GM23338 (cell line): ENCODE measurements at regions not wholly inside any gene's neighbourhood (a gene's known extent, or its start where the extent isn't known, plus 50 kb on each side); places are given as distances from the start of the nearest gene placed in this dataset.

ENCODE experiments used
- ATAC-seq: fragments of 200-7000 bp; cut with Tn5 transposase; 3 replicates; pipeline ENCODE4 v1.9.1; 2020
- DNase-seq: peaks from one replicate; pipeline ENCODE4 v3.0.0-alpha.2; 2015; ENCODE audit warnings: low spot score
- H2AFZ ChIP-seq: fragments of 200-600 bp; sonication (generic); 2 replicates; pipeline ENCODE4 v1.8.0; 2016; ENCODE audit warnings: antibody characterized with exemption, mild to moderate bottlenecking, moderate library complexity
- H3F3A ChIP-seq: fragments of 200-600 bp; sonication (generic); replicated peaks from 2 replicates; pipeline ENCODE4 v1.8.0; 2017; ENCODE audit warnings: antibody characterized with exemption, mixed run types, low read depth
- H3K27ac ChIP-seq: fragments of 200-600 bp; sonication (generic); 2 replicates; pipeline ENCODE4 v1.6.1; 2016; ENCODE audit warnings: low read depth
- H3K27me3 ChIP-seq: fragments of 200-600 bp; sonication (generic); 2 replicates; pipeline ENCODE4 v1.8.0; 2016; ENCODE audit warnings: mild to moderate bottlenecking, mixed run types, moderate library complexity; ENCODE audit not compliant: insufficient read depth
- H3K36me3 ChIP-seq: fragments of 200-600 bp; sonication (generic); 2 replicates; pipeline ENCODE4 v1.8.0; 2016; ENCODE audit warnings: mild to moderate bottlenecking; ENCODE audit not compliant: insufficient read depth
- H3K4me1 ChIP-seq: fragments of 200-600 bp; sonication (generic); 2 replicates; pipeline ENCODE4 v1.8.0; 2016; ENCODE audit warnings: mild to moderate bottlenecking, moderate library complexity; ENCODE audit not compliant: insufficient read depth
- H3K4me2 ChIP-seq: fragments of 200-600 bp; sonication (generic); 2 replicates; pipeline ENCODE4 v1.7.1; 2017; ENCODE audit warnings: mixed run types
- H3K4me3 ChIP-seq: fragments of 200-600 bp; sonication (generic); 2 replicates; pipeline ENCODE4 v1.6.1; 2016; ENCODE audit warnings: mixed run types
- H3K79me2 ChIP-seq: fragments of 200-600 bp; sonication (generic); replicated peaks from 2 replicates; pipeline ENCODE4 v1.8.0; 2017; ENCODE audit warnings: mild to moderate bottlenecking; ENCODE audit not compliant: insufficient read depth
- H3K9me2 ChIP-seq: fragments of 200-600 bp; sonication (generic); 2 replicates; pipeline ENCODE4 v1.8.0; 2017; ENCODE audit not compliant: insufficient read depth
- H4K20me1 ChIP-seq: fragments of 200-600 bp; sonication (generic); replicated peaks from 2 replicates; pipeline ENCODE4 v1.8.0; 2017; ENCODE audit warnings: mild to moderate bottlenecking; ENCODE audit not compliant: insufficient read depth
- H3K27ac Mint-ChIP-seq: 2 replicates; pipeline ENCODE4 v1.8.0; 2020; ENCODE audit warnings: inconsistent platforms, mild to moderate bottlenecking, moderate library complexity, mixed read lengths
- H3K27me3 Mint-ChIP-seq: 3 replicates; pipeline ENCODE4 v1.8.0; 2022; ENCODE audit warnings: low read depth, mild to moderate bottlenecking, moderate library complexity, mixed read lengths, inconsistent platforms; ENCODE audit not compliant: insufficient read depth, poor library complexity
- H3K36me3 Mint-ChIP-seq: 3 replicates; pipeline ENCODE4 v1.8.0; 2021; ENCODE audit warnings: low read depth, mild to moderate bottlenecking, inconsistent platforms, moderate library complexity, mixed read lengths
- H3K4me1 Mint-ChIP-seq: 3 replicates; pipeline ENCODE4 v1.8.0; 2020; ENCODE audit warnings: mild to moderate bottlenecking, inconsistent platforms, mixed read lengths
- H3K4me3 Mint-ChIP-seq: 3 replicates; pipeline ENCODE4 v1.8.0; 2021; ENCODE audit warnings: moderate library complexity, mild to moderate bottlenecking, inconsistent platforms, mixed read lengths
- H3K9me3 Mint-ChIP-seq: 3 replicates; pipeline ENCODE4 v1.8.0; 2020; ENCODE audit warnings: moderate library complexity, mild to moderate bottlenecking, inconsistent platforms, mixed read lengths
- CTCF ChIP-seq, 2 experiments: fragments of 200-600 bp in 1 of 2; sonication (generic) in 1 of 2; conservative IDR thresholded peaks; 2 replicates each; pipeline versions ENCODE4 v1.5.1 to v1.6.1; 2016 to 2017; ENCODE audit warnings: antibody characterized with exemption in 2 of 2, low read depth in 2 of 2, mild to moderate bottlenecking in 2 of 2, moderate library complexity in 1 of 2
- ETS1 ChIP-seq: IDR thresholded peaks from 2 replicates; pipeline ENCODE4 v1.6.1; 2016; ENCODE audit warnings: antibody characterized with exemption
- EZH2 ChIP-seq: fragments of 200-600 bp; sonication (generic); IDR thresholded peaks from one replicate; pipeline ENCODE4 v1.8.0; 2017; ENCODE audit warnings: antibody characterized with exemption, mild to moderate bottlenecking, low read depth; ENCODE audit not compliant: unreplicated experiment
- EZH2phosphoT487 ChIP-seq: fragments of 200-600 bp; sonication (generic); IDR thresholded peaks from one replicate; pipeline ENCODE4 v1.8.1; 2018; ENCODE audit warnings: antibody characterized with exemption; ENCODE audit not compliant: unreplicated experiment
- JUNB ChIP-seq: IDR thresholded peaks from one replicate; pipeline ENCODE4 v1.6.1; 2016; ENCODE audit warnings: antibody characterized with exemption; ENCODE audit not compliant: unreplicated experiment
- NANOG ChIP-seq: IDR thresholded peaks from 2 replicates; pipeline ENCODE4 v1.6.1; 2016; ENCODE audit warnings: antibody characterized with exemption, borderline replicate concordance
- POLR2AphosphoS5 ChIP-seq: IDR thresholded peaks from 2 replicates; pipeline ENCODE4 v1.6.1; 2016; ENCODE audit warnings: antibody characterized with exemption, low read depth
- REST ChIP-seq: IDR thresholded peaks from one replicate; pipeline ENCODE4 v1.6.1; 2018; ENCODE audit warnings: antibody characterized with exemption; ENCODE audit not compliant: unreplicated experiment
- STAT1 ChIP-seq: IDR thresholded peaks from one replicate; pipeline ENCODE4 v1.6.1; 2016; ENCODE audit warnings: antibody characterized with exemption; ENCODE audit not compliant: unreplicated experiment
- ZNF114 ChIP-seq: fragments of 250-450 bp; sonication (Bioruptor Pico); IDR thresholded peaks from 2 replicates; pipeline ENCODE4 v1.5.0; 2020; ENCODE audit warnings: mild to moderate bottlenecking, moderate library complexity
- ZNF331 ChIP-seq: fragments of 250-450 bp; sonication (Bioruptor Pico); IDR thresholded peaks from 2 replicates; pipeline ENCODE4 v1.5.0; 2020; ENCODE audit warnings: low read depth, mild to moderate bottlenecking, moderate library complexity
- ZNF462 ChIP-seq: fragments of 250-450 bp; sonication (Bioruptor Pico); IDR thresholded peaks from 2 replicates; pipeline ENCODE4 v1.5.0; 2020; ENCODE audit warnings: mild to moderate bottlenecking, moderate library complexity

GRCh38 chr13:70896136-70896535 is 787.9 kb upstream of the KLHL1 start:
- no peak overlapping the region for H3K4me3 ChIP-seq
- TF ChIP-seq JUNB (no peak), EZH2phosphoT487 (no peak), ZNF114 (no peak), ETS1 (no peak), NANOG (no peak), CTCF (conservative IDR thresholded peaks at IDR 0.05; ENCODE audit: low read depth in 2 of 2) (no peak), STAT1 (no peak), POLR2AphosphoS5 (no peak), ZNF331 (CRISPR knock-in tag) (no peak), ZNF462 (CRISPR knock-in tag) (no peak), EZH2 (no peak), REST (no peak)
- H3K36me3 ChIP-seq, result no peaks in the 10 kb centered on the region
- H3F3A ChIP-seq, result no peaks in the 10 kb centered on the region
- H2AFZ ChIP-seq, result no peak overlapping the region
- H3K4me1 ChIP-seq, result peaks cover 28% of the 10 kb centered on the region
- Mint-ChIP-seq H3K27me3 (no peaks in the 10 kb centered on the region), H3K4me3 (no peak overlapping the region), H3K4me1 (peaks cover 12% of the 10 kb centered on the region), H3K27ac (no peak overlapping the region), H3K36me3 (no peaks in the 10 kb centered on the region), H3K9me3 (no peaks in the 10 kb centered on the region)
- no peaks in the 10 kb centered on the region for H3K79me2 ChIP-seq
- H3K27me3 ChIP-seq, result no peaks in the 10 kb centered on the region
- no peak overlapping the region for H3K27ac ChIP-seq
- H3K4me2 ChIP-seq, result no peak overlapping the region
- H3K9me2 ChIP-seq, result no peaks in the 10 kb centered on the region
- no peaks in the 10 kb centered on the region for H4K20me1 ChIP-seq
- DNase-seq, result no peak
- no peak for ATAC-seq
